ENCODE measurements at regions not wholly inside any gene's neighbourhood (a gene's known extent, or its start where the extent isn't known, plus 50 kb on each side); places are given as distances from the start of the nearest gene placed in this dataset.

DNA sequence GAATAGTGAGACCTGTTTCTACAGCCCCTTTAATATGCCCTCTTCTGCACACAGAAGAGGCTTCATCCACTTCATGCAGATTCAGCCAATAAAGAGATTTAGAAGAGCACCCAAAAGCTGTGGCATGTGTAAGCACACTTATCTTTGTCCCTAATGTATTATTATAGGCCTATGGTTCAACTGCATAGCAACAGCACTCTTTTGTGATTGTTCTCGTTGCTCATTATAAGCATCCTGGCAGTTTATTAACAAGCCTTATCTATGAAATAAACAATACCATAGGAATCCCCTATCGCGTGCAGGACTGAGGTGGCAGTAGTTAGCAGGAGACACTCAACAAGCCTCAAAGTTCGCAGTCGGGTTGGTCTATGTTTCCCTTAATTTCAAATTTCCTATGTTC, 138.5 kb upstream of the BEND6 start:
- no peaks in the 10 kb centered on the region for H3K4me1 ChIP-seq (ENCODE audit: control insufficient read depth in 4 of 4, insufficient read depth in 4 of 4, low read length in 3 of 4)
- no peak for TF ChIP-seq FOXA2 (IDR thresholded peaks at IDR 0.05)
- TF ChIP-seq, protein P1, sequence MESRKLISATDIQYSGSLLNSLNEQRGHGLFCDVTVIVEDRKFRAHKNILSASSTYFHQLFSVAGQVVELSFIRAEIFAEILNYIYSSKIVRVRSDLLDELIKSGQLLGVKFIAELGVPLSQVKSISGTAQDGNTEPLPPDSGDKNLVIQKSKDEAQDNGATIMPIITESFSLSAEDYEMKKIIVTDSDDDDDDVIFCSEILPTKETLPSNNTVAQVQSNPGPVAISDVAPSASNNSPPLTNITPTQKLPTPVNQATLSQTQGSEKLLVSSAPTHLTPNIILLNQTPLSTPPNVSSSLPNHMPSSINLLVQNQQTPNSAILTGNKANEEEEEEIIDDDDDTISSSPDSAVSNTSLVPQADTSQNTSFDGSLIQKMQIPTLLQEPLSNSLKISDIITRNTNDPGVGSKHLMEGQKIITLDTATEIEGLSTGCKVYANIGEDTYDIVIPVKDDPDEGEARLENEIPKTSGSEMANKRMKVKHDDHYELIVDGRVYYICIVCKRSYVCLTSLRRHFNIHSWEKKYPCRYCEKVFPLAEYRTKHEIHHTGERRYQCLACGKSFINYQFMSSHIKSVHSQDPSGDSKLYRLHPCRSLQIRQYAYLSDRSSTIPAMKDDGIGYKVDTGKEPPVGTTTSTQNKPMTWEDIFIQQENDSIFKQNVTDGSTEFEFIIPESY (IDR thresholded peaks at IDR 0.05): no peak
- TF ChIP-seq, protein P2, sequence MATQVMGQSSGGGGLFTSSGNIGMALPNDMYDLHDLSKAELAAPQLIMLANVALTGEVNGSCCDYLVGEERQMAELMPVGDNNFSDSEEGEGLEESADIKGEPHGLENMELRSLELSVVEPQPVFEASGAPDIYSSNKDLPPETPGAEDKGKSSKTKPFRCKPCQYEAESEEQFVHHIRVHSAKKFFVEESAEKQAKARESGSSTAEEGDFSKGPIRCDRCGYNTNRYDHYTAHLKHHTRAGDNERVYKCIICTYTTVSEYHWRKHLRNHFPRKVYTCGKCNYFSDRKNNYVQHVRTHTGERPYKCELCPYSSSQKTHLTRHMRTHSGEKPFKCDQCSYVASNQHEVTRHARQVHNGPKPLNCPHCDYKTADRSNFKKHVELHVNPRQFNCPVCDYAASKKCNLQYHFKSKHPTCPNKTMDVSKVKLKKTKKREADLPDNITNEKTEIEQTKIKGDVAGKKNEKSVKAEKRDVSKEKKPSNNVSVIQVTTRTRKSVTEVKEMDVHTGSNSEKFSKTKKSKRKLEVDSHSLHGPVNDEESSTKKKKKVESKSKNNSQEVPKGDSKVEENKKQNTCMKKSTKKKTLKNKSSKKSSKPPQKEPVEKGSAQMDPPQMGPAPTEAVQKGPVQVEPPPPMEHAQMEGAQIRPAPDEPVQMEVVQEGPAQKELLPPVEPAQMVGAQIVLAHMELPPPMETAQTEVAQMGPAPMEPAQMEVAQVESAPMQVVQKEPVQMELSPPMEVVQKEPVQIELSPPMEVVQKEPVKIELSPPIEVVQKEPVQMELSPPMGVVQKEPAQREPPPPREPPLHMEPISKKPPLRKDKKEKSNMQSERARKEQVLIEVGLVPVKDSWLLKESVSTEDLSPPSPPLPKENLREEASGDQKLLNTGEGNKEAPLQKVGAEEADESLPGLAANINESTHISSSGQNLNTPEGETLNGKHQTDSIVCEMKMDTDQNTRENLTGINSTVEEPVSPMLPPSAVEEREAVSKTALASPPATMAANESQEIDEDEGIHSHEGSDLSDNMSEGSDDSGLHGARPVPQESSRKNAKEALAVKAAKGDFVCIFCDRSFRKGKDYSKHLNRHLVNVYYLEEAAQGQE (IDR thresholded peaks at IDR 0.05): no peak
- TF ChIP-seq YY1 (IDR thresholded peaks at IDR 0.05): no peak
- TF ChIP-seq SP1 (IDR thresholded peaks at IDR 0.05): no peak
- no peaks in the 10 kb centered on the region for H3K36me3 ChIP-seq (ENCODE audit: control insufficient read depth in 4 of 4, insufficient read depth in 3 of 4, low read depth in 1 of 4, low read length in 3 of 4)
- no peak overlapping the region for H3K27ac ChIP-seq (ENCODE audit: low read depth in 1 of 2, low read length in 2 of 2)
- H3K9ac ChIP-seq (ENCODE audit: low read depth in 1 of 2, low read length in 2 of 2): no peak overlapping the region
- H3K27me3 ChIP-seq (ENCODE audit: control insufficient read depth in 4 of 4, insufficient read depth in 4 of 4, low read length in 3 of 4): no peaks in the 10 kb centered on the region
- WGBS: 54% methylated on average over 5 of the region's 5 CpGs
- no peak overlapping the region for H3K4me3 ChIP-seq (ENCODE audit: low read depth in 1 of 3, low read length in 3 of 3)
- H3K9me3 ChIP-seq (ENCODE audit: control insufficient read depth in 4 of 4, low read length in 3 of 4): no peaks in the 10 kb centered on the region
- DNase-seq (ENCODE audit: low spot score): no peak

GRCh38 chr6:56815436-56815835, 139.5 kb upstream of the BEND6 start:
- DNase-seq (ENCODE audit: low spot score): no peak
- H3K36me3 ChIP-seq (ENCODE audit: control insufficient read depth in 4 of 4, insufficient read depth in 3 of 4, low read depth in 1 of 4, low read length in 3 of 4): no peaks in the 10 kb centered on the region
- H3K9ac ChIP-seq (ENCODE audit: low read depth in 1 of 2, low read length in 2 of 2): no peak overlapping the region
- H3K27me3 ChIP-seq (ENCODE audit: control insufficient read depth in 4 of 4, insufficient read depth in 4 of 4, low read length in 3 of 4): no peaks in the 10 kb centered on the region
- H3K4me1 ChIP-seq (ENCODE audit: control insufficient read depth in 4 of 4, insufficient read depth in 4 of 4, low read length in 3 of 4): no peaks in the 10 kb centered on the region
- H3K9me3 ChIP-seq (ENCODE audit: control insufficient read depth in 4 of 4, low read length in 3 of 4): no peaks in the 10 kb centered on the region
- TF ChIP-seq GABPA (IDR thresholded peaks at IDR 0.05 in 1 of 2, conservative IDR thresholded peaks at IDR 0.05 in 1 of 2) (no peak), FOXA1 (IDR thresholded peaks at IDR 0.05) (no peak), EGR1 (IDR thresholded peaks at IDR 0.05; ENCODE audit: low read depth in 2 of 2) (no peak)
- no peak overlapping the region for H3K27ac ChIP-seq (ENCODE audit: low read depth in 1 of 2, low read length in 2 of 2)
- no peak overlapping the region for H3K4me3 ChIP-seq (ENCODE audit: low read depth in 1 of 3, low read length in 3 of 3)

DNA sequence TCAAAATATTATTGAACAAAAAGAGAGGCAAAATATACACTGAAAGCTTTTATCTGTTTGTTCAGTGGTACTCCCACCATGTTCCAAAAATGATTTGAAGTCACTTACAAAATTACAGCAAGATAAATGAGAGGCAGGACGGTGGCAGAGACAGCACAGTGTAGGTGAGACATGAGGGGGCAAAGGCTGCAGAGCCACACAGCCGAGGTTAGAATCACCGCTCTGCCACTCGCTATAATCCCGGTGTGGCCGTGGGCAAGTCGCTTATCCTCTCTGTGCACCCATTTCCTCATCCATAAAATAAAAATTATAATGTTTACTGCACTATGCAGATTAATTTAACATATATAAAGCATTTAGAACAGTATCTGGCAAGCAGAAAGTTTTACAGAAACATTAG, 140.1 kb upstream of the BEND6 start:
- Histone ChIP-seq H3K36me3 (ENCODE audit: control insufficient read depth in 4 of 4, insufficient read depth in 3 of 4, low read depth in 1 of 4, low read length in 3 of 4) (no peaks in the 10 kb centered on the region), H3K27ac (ENCODE audit: low read depth in 1 of 2, low read length in 2 of 2) (no peak overlapping the region), H3K27me3 (ENCODE audit: control insufficient read depth in 4 of 4, insufficient read depth in 4 of 4, low read length in 3 of 4) (no peaks in the 10 kb centered on the region), H3K4me3 (ENCODE audit: low read depth in 1 of 3, low read length in 3 of 3) (no peak overlapping the region), H3K4me1 (ENCODE audit: control insufficient read depth in 4 of 4, insufficient read depth in 4 of 4, low read length in 3 of 4) (no peaks in the 10 kb centered on the region), H3K9ac (ENCODE audit: low read depth in 1 of 2, low read length in 2 of 2) (no peak overlapping the region), H3K9me3 (ENCODE audit: control insufficient read depth in 4 of 4, low read length in 3 of 4) (no peaks in the 10 kb centered on the region)
- TF ChIP-seq, protein P1 (IDR thresholded peaks at IDR 0.05): no peak
- no peak for TF ChIP-seq MAX (IDR thresholded peaks at IDR 0.05)
- no peak for DNase-seq (ENCODE audit: low spot score)
- 80% methylated on average over 7 of the region's 7 CpGs for WGBS
